PC-3 (cell line): ENCODE measurements at regions not wholly inside any gene's neighbourhood (a gene's known extent, or its start where the extent isn't known, plus 50 kb on each side); places are given as distances from the start of the nearest gene placed in this dataset.

ENCODE experiments used
- ATAC-seq: fragments of 200-7000 bp; cut with Tn5 transposase; 2 replicates; pipeline ENCODE4 v1.9.1; 2020; ENCODE audit warnings: mild to moderate bottlenecking, moderate library complexity
- BruUV-seq: library from RNA; stranded (reverse); fragments of 400-500 nt; replicated peaks from 2 replicates; lab custom pipeline; 2021; lab: Mats Ljungman, UMichigan
- CTCF ChIA-PET: fragments of 300-600 bp; sonication (Branson Sonifier 250); formaldehyde crosslinking; loops from one replicate; lab custom pipeline; 2022; ENCODE audit warnings: antibody characterized with exemption; lab: Charles Lee
- POLR2A ChIA-PET: fragments of 300-600 bp; sonication (Branson Sonifier 250); formaldehyde crosslinking; loops from one replicate; lab custom pipeline; 2022; ENCODE audit warnings: antibody characterized with exemption; ENCODE audit not compliant: unreplicated experiment; lab: Charles Lee
- DNase-seq: peaks from one replicate; pipeline ENCODE4 v3.0.0-alpha.2; 2015
- H2AFZ ChIP-seq: fragments of 300-600 bp; sonication (generic); 2 replicates; pipeline ENCODE4 v1.6.0; 2016; ENCODE audit warnings: antibody characterized with exemption, low read length
- H3F3A ChIP-seq: fragments of 300-600 bp; sonication (generic); one replicate; pipeline ENCODE4 v1.6.0; 2017; ENCODE audit warnings: antibody characterized with exemption, low read length, control low read depth, mild to moderate bottlenecking; ENCODE audit not compliant: unreplicated experiment
- H3K27ac ChIP-seq: fragments of 300-600 bp; sonication (generic); 2 replicates; pipeline ENCODE4 v1.5.1; 2016; ENCODE audit warnings: mild to moderate bottlenecking, low read length
- H3K27me3 ChIP-seq: fragments of 300-600 bp; sonication (generic); 2 replicates; pipeline ENCODE4 v1.6.1; 2016; ENCODE audit warnings: low read length, mixed read lengths
- H3K36me3 ChIP-seq: fragments of 300-600 bp; sonication (generic); 2 replicates; pipeline ENCODE4 v1.6.1; 2016; ENCODE audit warnings: low read depth, mixed run types, low read length, mixed read lengths
- H3K4me1 ChIP-seq: fragments of 300-600 bp; sonication (generic); 2 replicates; pipeline ENCODE4 v1.5.1; 2016; ENCODE audit warnings: low read length; ENCODE audit not compliant: insufficient read depth
- H3K4me2 ChIP-seq: fragments of 300-600 bp; sonication (generic); 2 replicates; pipeline ENCODE4 v1.6.0; 2016; ENCODE audit warnings: low read length
- H3K4me3 ChIP-seq: fragments of 300-600 bp; sonication (generic); 2 replicates; pipeline ENCODE4 v1.5.1; 2016; ENCODE audit warnings: mild to moderate bottlenecking, low read length, mixed read lengths
- H3K79me2 ChIP-seq: fragments of 300-600 bp; sonication (generic); 2 replicates; pipeline ENCODE4 v1.6.1; 2017; ENCODE audit warnings: low read length, mixed read lengths
- H3K9ac ChIP-seq: fragments of 300-600 bp; sonication (generic); 2 replicates; pipeline ENCODE4 v1.6.0; 2016; ENCODE audit warnings: mild to moderate bottlenecking, low read length
- H3K9me2 ChIP-seq: fragments of 300-600 bp; sonication (generic); replicated peaks from 2 replicates; pipeline ENCODE4 v1.6.1; 2016; ENCODE audit warnings: mixed run types, low read length, mixed read lengths
- H3K9me3 ChIP-seq: fragments of 300-600 bp; sonication (generic); 2 replicates; pipeline ENCODE4 v1.6.1; 2016; ENCODE audit warnings: low read length, mixed read lengths
- H4K20me1 ChIP-seq: fragments of 300-600 bp; sonication (generic); 2 replicates; pipeline ENCODE4 v1.6.1; 2016; ENCODE audit warnings: low read length, mixed read lengths
- CTCF ChIP-seq: fragments of 300-600 bp; sonication (generic); conservative IDR thresholded peaks from 2 replicates; pipeline ENCODE4 v1.5.1; 2017; ENCODE audit warnings: antibody characterized with exemption, low read depth, mild to moderate bottlenecking, low read length
- EZH2 ChIP-seq: fragments of 300-600 bp; sonication (generic); IDR thresholded peaks from one replicate; pipeline ENCODE4 v1.6.1; 2017; ENCODE audit warnings: antibody characterized with exemption, mild to moderate bottlenecking, low read length; ENCODE audit not compliant: unreplicated experiment
- EZH2phosphoT487 ChIP-seq: fragments of 300-600 bp; sonication (generic); IDR thresholded peaks from 2 replicates; pipeline ENCODE4 v1.6.1; 2018; ENCODE audit warnings: mild to moderate bottlenecking, antibody characterized with exemption, low read length, borderline replicate concordance
- intact Hi-C: fragments of 100-400 bp; cut with micrococcal nuclease; formaldehyde crosslinking; loops from 2 replicates; pipeline ENCODE4 v1.9.0; 2023

DNA sequence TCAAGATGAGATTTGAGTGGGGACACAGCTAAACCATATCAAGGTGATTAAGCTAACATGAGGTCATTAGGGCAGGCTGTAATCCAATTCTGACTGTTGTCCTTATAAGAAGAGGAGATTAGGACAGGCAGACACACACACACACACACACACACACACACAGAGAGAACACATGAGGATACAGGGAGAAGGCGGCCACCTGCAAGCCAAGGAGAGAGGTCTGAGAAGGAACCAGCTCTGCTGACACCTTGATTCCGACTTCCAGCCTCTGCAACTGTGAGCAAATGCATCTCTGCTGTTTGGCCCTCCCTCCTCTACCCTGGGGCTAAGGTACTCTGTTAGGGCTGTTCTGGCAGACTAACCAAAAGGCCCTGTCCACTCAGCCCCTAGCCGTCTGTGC, 112.5 kb upstream of the GSC start:
- POLR2A ChIA-PET, result no interaction called here
- Histone ChIP-seq H3K4me2 (no peak overlapping the region), H3K4me3 (no peak overlapping the region), H3K4me1 (no peaks in the 10 kb centered on the region), H3K9me2 (no peaks in the 10 kb centered on the region), H3K79me2 (no peaks in the 10 kb centered on the region), H3K27ac (no peak overlapping the region), H3K36me3 (no peaks in the 10 kb centered on the region), H3K9ac (no peak overlapping the region), H4K20me1 (no peaks in the 10 kb centered on the region), H3K27me3 (peaks cover 53% of the 10 kb centered on the region), H3K9me3 (no peaks in the 10 kb centered on the region), H2AFZ (no peak overlapping the region), H3F3A (no peaks in the 10 kb centered on the region)
- CTCF ChIA-PET, result no interaction called here
- intact Hi-C loops, result no loop called here
- no peak for DNase-seq
- no peak for ATAC-seq
- no TSS peak for BruUV-seq
- no peak for TF ChIP-seq CTCF
- TF ChIP-seq EZH2phosphoT487, result no peak
- TF ChIP-seq EZH2, result no peak

DNA sequence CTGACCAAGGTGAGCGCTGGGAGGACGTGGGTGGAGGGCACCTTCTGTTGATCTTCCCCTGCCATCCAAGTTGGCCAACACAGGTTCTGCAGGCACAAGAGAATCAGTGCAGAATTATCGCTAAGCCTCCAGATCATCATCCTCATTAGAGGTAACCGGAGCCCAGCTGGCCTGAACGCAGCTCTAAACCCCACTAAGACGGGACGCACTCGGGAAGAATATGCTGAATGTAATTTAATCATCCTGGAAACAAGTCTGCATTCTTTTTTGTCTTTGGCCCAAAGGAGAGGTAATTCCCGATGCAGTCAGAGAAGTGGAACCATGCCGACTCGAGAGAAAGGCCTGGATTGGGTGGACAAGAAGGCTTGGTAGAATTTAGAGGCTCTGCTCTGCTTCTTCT, 111.0 kb upstream of the GSC start:
- BruUV-seq, result no TSS peak
- Histone ChIP-seq H3K36me3 (no peaks in the 10 kb centered on the region), H3K4me3 (no peak overlapping the region), H2AFZ (no peak overlapping the region), H3K27me3 (peaks cover 62% of the 10 kb centered on the region), H3K79me2 (no peaks in the 10 kb centered on the region), H3K4me1 (no peaks in the 10 kb centered on the region), H3K27ac (no peak overlapping the region), H3F3A (no peaks in the 10 kb centered on the region), H3K9me3 (no peaks in the 10 kb centered on the region), H3K4me2 (no peak overlapping the region), H4K20me1 (no peaks in the 10 kb centered on the region), H3K9me2 (no peaks in the 10 kb centered on the region), H3K9ac (no peak overlapping the region)
- ChIA-PET POLR2A (no interaction called here), CTCF (no interaction called here)
- TF ChIP-seq EZH2, result no peak
- no peak for ATAC-seq
- intact Hi-C loops, result no loop called here
- DNase-seq, result no peak

DNA sequence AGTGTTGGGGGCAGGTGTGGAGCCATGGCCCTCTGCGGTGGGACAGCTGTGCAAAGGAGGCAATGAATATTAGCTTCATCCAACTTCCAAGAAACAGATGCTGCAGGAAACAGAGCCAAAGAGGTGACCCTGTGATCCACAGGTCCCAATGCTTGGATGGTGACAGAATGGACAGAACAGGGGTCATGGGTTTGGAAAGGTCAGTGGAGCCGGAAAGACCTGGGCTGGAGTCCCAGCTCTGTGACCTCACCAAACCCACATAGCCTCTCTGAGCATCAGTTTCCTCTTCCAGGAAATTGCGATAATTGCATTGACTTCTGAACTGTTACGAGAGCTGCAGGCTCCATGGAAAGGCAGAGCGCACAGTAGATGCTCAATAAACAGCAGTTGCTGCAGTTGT, 110.2 kb upstream of the GSC start:
- Histone ChIP-seq H3F3A (no peaks in the 10 kb centered on the region), H2AFZ (no peak overlapping the region), H3K9ac (no peak overlapping the region), H3K4me2 (no peak overlapping the region), H3K4me1 (no peaks in the 10 kb centered on the region), H3K27me3 (peaks cover 67% of the 10 kb centered on the region), H3K4me3 (no peak overlapping the region), H3K27ac (no peak overlapping the region), H3K36me3 (no peaks in the 10 kb centered on the region), H3K9me2 (no peaks in the 10 kb centered on the region), H3K79me2 (no peaks in the 10 kb centered on the region), H4K20me1 (no peaks in the 10 kb centered on the region), H3K9me3 (no peaks in the 10 kb centered on the region)
- POLR2A ChIA-PET, result no interaction called here
- intact Hi-C loops, result no loop called here
- CTCF ChIA-PET, result no interaction called here
- BruUV-seq, result no TSS peak
- no peak for DNase-seq
- TF ChIP-seq EZH2, result no peak
- no peak for TF ChIP-seq CTCF
- no peak for TF ChIP-seq EZH2phosphoT487
- no peak for ATAC-seq
